ENCODE measurements at regions not wholly inside any gene's neighbourhood (a gene's known extent, or its start where the extent isn't known, plus 50 kb on each side); places are given as distances from the start of the nearest gene placed in this dataset.

- TF ChIP-seq CEBPB (IDR thresholded peaks at IDR 0.05) (no peak), EHMT2 (IDR thresholded peaks at IDR 0.05; ENCODE audit: low read depth) (no peak), CTCF (IDR thresholded peaks at IDR 0.05) (no peak), HOXA7 (CRISPR knock-in tag; IDR thresholded peaks at IDR 0.05) (no peak), EP300 (IDR thresholded peaks at IDR 0.05) (no peak), HMGXB4 (CRISPR knock-in tag; IDR thresholded peaks at IDR 0.05; ENCODE audit: borderline replicate concordance) (no peak), CHD2 (IDR thresholded peaks at IDR 0.05; ENCODE audit: low read length, partially characterized antibody) (no peak), HOXB13 (CRISPR knock-in tag; IDR thresholded peaks at IDR 0.05; ENCODE audit: low read depth) (no peak), MAX (IDR thresholded peaks at IDR 0.05) (no peak), ZNF302 (CRISPR knock-in tag; IDR thresholded peaks at IDR 0.05) (no peak), BCL3 (IDR thresholded peaks at IDR 0.05) (no peak), POLR2AphosphoS2 (conservative IDR thresholded peaks at IDR 0.05; ENCODE audit: low read length) (no peak)
Measured at GRCh38 chr3:70832834-70833205, 520.4 kb upstream of the MDFIC2 start.

Data from A549 (cell line).